SU-DHL-6 (cell line): ENCODE measurements at regions not wholly inside any gene's neighbourhood (a gene's known extent, or its start where the extent isn't known, plus 50 kb on each side); places are given as distances from the start of the nearest gene placed in this dataset.

ENCODE experiments used
- CTCF ChIP-seq: fragments of 200-600 bp; sonication (generic); IDR thresholded peaks from one replicate; pipeline ENCODE4 v1.5.1; 2017; ENCODE audit warnings: antibody characterized with exemption, mild to moderate bottlenecking, low read length, moderate library complexity; ENCODE audit not compliant: insufficient read depth, poor library complexity, severe bottlenecking
- EZH2phosphoT487 ChIP-seq: fragments of 200-600 bp; sonication (generic), shearing (Covaris generic); conservative IDR thresholded peaks from 2 replicates; pipeline ENCODE4 v1.6.1; 2018; ENCODE audit warnings: mild to moderate bottlenecking, antibody characterized with exemption, low read length, moderate library complexity, mixed read lengths

- no peak for TF ChIP-seq CTCF
- no peak for TF ChIP-seq EZH2phosphoT487
Measured at GRCh38 chr15:94921936-94922335, 690.6 kb downstream of the MCTP2 start.
